Epithelial cell of proximal tubule (primary cell): ENCODE measurements at regions not wholly inside any gene's neighbourhood (a gene's known extent, or its start where the extent isn't known, plus 50 kb on each side); places are given as distances from the start of the nearest gene placed in this dataset.

Source experiments
- DNase-seq: peaks from one replicate; pipeline ENCODE4 v3.0.0-alpha.2; 2011; ENCODE audit warnings: low read depth
- H3K4me3 ChIP-seq: 2 replicates; pipeline ENCODE4 v1.5.1; 2011; ENCODE audit warnings: low read depth, mild to moderate bottlenecking, low read length
- CTCF ChIP-seq: conservative IDR thresholded peaks from 2 replicates; pipeline ENCODE4 v1.5.1; 2012; ENCODE audit warnings: low read depth, mild to moderate bottlenecking, low read length

- DNase-seq = no peak
- TF ChIP-seq CTCF = no peak
- H3K4me3 ChIP-seq = no peak overlapping the region
Observed at GRCh38 chr10:88033793-88034192, 170.4 kb downstream of the PTEN start.

GRCh38 chr10:88036126-88036525 lies 172.7 kb downstream of the PTEN start:
- no peak for TF ChIP-seq CTCF
- no peak for DNase-seq
- no peak overlapping the region for H3K4me3 ChIP-seq

GRCh38 chr10:88037623-88038022 lies 174.2 kb downstream of the PTEN start:
- no peak overlapping the region for H3K4me3 ChIP-seq
- no peak for DNase-seq
- no peak for TF ChIP-seq CTCF

- no peak for TF ChIP-seq CTCF
- no peak overlapping the region for H3K4me3 ChIP-seq
- DNase-seq = no peak
Observed at GRCh38 chr10:88038268-88038667, 174.8 kb downstream of the PTEN start.

- H3K4me3 ChIP-seq = no peak overlapping the region
- no peak for TF ChIP-seq CTCF
- DNase-seq = no peak
Observed at GRCh38 chr10:88039496-88040200, 176.2 kb downstream of the PTEN start.

GRCh38 chr10:88041243-88042159 lies 178.1 kb downstream of the PTEN start:
- H3K4me3 ChIP-seq = no peak overlapping the region
- TF ChIP-seq CTCF = no peak
- DNase-seq = no peak
